HCT116 (cell line): ENCODE measurements at regions not wholly inside any gene's neighbourhood (a gene's known extent, or its start where the extent isn't known, plus 50 kb on each side); places are given as distances from the start of the nearest gene placed in this dataset.

ENCODE experiments used
- ATAC-seq: fragments of 200-7000 bp; cut with Tn5 transposase; 2 replicates; pipeline ENCODE4 v1.9.1; 2020; ENCODE audit warnings: mild to moderate bottlenecking, moderate library complexity
- BruUV-seq: library from RNA; stranded (reverse); fragments of 400-500 nt; replicated peaks from 2 replicates; lab custom pipeline; 2021; lab: Mats Ljungman, UMichigan
- CTCF ChIA-PET: fragments of 300-600 bp; sonication (Branson Sonifier 250); formaldehyde crosslinking; loops from one replicate; lab custom pipeline; 2021; ENCODE audit warnings: antibody characterized with exemption; lab: Charles Lee
- POLR2A ChIA-PET: fragments of 300-600, 350-600 bp; sonication (Branson Sonifier 250); formaldehyde crosslinking; loops from one replicate; lab custom pipeline; 2021; ENCODE audit warnings: antibody characterized with exemption; lab: Charles Lee
- RAD21 ChIA-PET, 2 experiments: fragments of 300-600 bp; sonication (Branson Sonifier 250); formaldehyde crosslinking; loops; one replicate each; lab custom pipeline; 2023; ENCODE audit warnings: low total read pairs in 2 of 2; ENCODE audit not compliant: uncharacterized antibody in 2 of 2, unreplicated experiment in 2 of 2, low non-redundant PET in 1 of 2; lab: Charles Lee
- DNase-seq: peaks from one replicate; pipeline ENCODE4 v3.0.0-alpha.2; 2010; ENCODE audit warnings: low read depth, low spot score
- H2AFZ ChIP-seq: fragments of 200-600 bp; shearing (Covaris generic), sonication (generic); 2 replicates; pipeline ENCODE4 v1.6.1; 2017; ENCODE audit warnings: low read depth, mixed run types, mixed read lengths, antibody characterized with exemption, low read length; ENCODE audit not compliant: poor library complexity, severe bottlenecking
- H3K27ac ChIP-seq: 2 replicates; pipeline ENCODE4 v1.5.1; 2012; ENCODE audit warnings: low read depth, low read length
- H3K27me3 ChIP-seq: fragments of 200-600 bp; sonication (generic); 2 replicates; pipeline ENCODE4 v1.6.1; 2016; ENCODE audit warnings: mixed run types, low read length, mixed read lengths; ENCODE audit not compliant: insufficient read depth
- H3K36me3 ChIP-seq, 2 experiments: fragments of 200-500 bp in 1 of 2; fragments of 200-600 bp in 1 of 2; sonication (Bioruptor generic) in 1 of 2; sonication (generic) in 1 of 2; 2 replicates each; pipeline versions ENCODE4 v1.5.1 to v1.6.1; 2014 to 2016; ENCODE audit warnings: low read length in 2 of 2, inconsistent platforms in 1 of 2, mixed read lengths in 1 of 2, mixed run types in 1 of 2; ENCODE audit not compliant: insufficient read depth in 2 of 2, control insufficient read depth in 1 of 2
- H3K4me1 ChIP-seq, 2 experiments: fragments of 200-600 bp in 1 of 2; sonication (generic) in 1 of 2; 2 replicates each; pipeline versions ENCODE4 v1.5.1 to v1.6.1; 2012 to 2017; ENCODE audit warnings: low read length in 2 of 2, inconsistent platforms in 1 of 2, mild to moderate bottlenecking in 1 of 2, mixed read lengths in 1 of 2, mixed run types in 1 of 2, moderate library complexity in 1 of 2; ENCODE audit not compliant: insufficient read depth in 2 of 2, control insufficient read depth in 1 of 2
- H3K4me2 ChIP-seq: fragments of 200-600 bp; sonication (generic); 2 replicates; pipeline ENCODE4 v1.6.1; 2017; ENCODE audit warnings: mixed run types, low read length, mixed read lengths
- H3K4me3 ChIP-seq, 2 experiments: fragments of 200-600 bp in 1 of 2; sonication (generic) in 1 of 2; replicated peaks in 1 of 2; 2 replicates each; pipeline ENCODE4 v1.5.1; 2011 to 2016; ENCODE audit warnings: low read length in 2 of 2, control low read depth in 1 of 2, low read depth in 1 of 2, mild to moderate bottlenecking in 1 of 2, mixed read lengths in 1 of 2, mixed run types in 1 of 2
- H3K79me2 ChIP-seq: fragments of 200-600 bp; sonication (generic); 2 replicates; pipeline ENCODE4 v1.6.1; 2017; ENCODE audit warnings: mild to moderate bottlenecking, mixed run types, low read length, moderate library complexity, mixed read lengths; ENCODE audit not compliant: insufficient read depth
- H3K9ac ChIP-seq: fragments of 200-600 bp; sonication (generic); 2 replicates; pipeline ENCODE4 v1.6.1; 2016; ENCODE audit warnings: low read length, mixed read lengths
- H3K9me2 ChIP-seq: fragments of 200-600 bp; sonication (generic), shearing (Covaris generic); 2 replicates; pipeline ENCODE4 v1.6.1; 2017; ENCODE audit warnings: mixed run types, mild to moderate bottlenecking, moderate library complexity; ENCODE audit not compliant: insufficient read depth
- H3K9me3 ChIP-seq, 2 experiments: fragments of 200-500 bp in 1 of 2; fragments of 200-600 bp in 1 of 2; sonication (Bioruptor generic) in 1 of 2; sonication (generic) in 1 of 2; 2 replicates each; pipeline ENCODE4 v1.6.1; 2014 to 2017; ENCODE audit warnings: low read length in 2 of 2, mixed read lengths in 2 of 2, inconsistent platforms in 1 of 2, low read depth in 1 of 2, mild to moderate bottlenecking in 1 of 2, mixed run types in 1 of 2, moderate library complexity in 1 of 2; ENCODE audit not compliant: control insufficient read depth in 1 of 2, insufficient read depth in 1 of 2
- H4K20me1 ChIP-seq: fragments of 200-600 bp; sonication (generic), shearing (Covaris generic); 2 replicates; pipeline ENCODE4 v1.6.1; 2017; ENCODE audit warnings: mixed run types, mild to moderate bottlenecking, moderate library complexity; ENCODE audit not compliant: insufficient read depth
- CBX3 ChIP-seq: IDR thresholded peaks from 2 replicates; pipeline ENCODE4 v1.6.1; 2012; ENCODE audit warnings: low read depth
- CEBPB ChIP-seq: IDR thresholded peaks from 2 replicates; pipeline ENCODE4 v1.6.1; 2012; ENCODE audit warnings: low read depth
- CTCF ChIP-seq, 3 experiments: fragments of 200-600 bp in 1 of 3; sonication (generic) in 1 of 3; IDR thresholded peaks in 2 of 3; conservative IDR thresholded peaks in 1 of 3; 2 replicates each; pipeline ENCODE4 v1.5.1; 2012 to 2017; ENCODE audit warnings: low read depth in 2 of 3, low read length in 2 of 3, antibody characterized with exemption in 1 of 3, borderline replicate concordance in 1 of 3, control low read depth in 1 of 3, mild to moderate bottlenecking in 1 of 3, mixed read lengths in 1 of 3, mixed run types in 1 of 3, moderate library complexity in 1 of 3; ENCODE audit not compliant: insufficient read depth in 1 of 3
- EGR1 ChIP-seq: IDR thresholded peaks from 2 replicates; pipeline ENCODE4 v1.6.1; 2012; ENCODE audit warnings: low read depth
- ELF1 ChIP-seq: IDR thresholded peaks from 2 replicates; pipeline ENCODE4 v1.6.1; 2012; ENCODE audit warnings: low read depth, borderline replicate concordance
- EZH2 ChIP-seq: fragments of 200-600 bp; sonication (generic); IDR thresholded peaks from 2 replicates; pipeline ENCODE4 v1.6.1; 2017; ENCODE audit warnings: antibody characterized with exemption, mixed run types
- EZH2phosphoT487 ChIP-seq: fragments of 200-600 bp; IDR thresholded peaks from 2 replicates; pipeline ENCODE4 v1.6.1; 2018; ENCODE audit warnings: antibody characterized with exemption, borderline replicate concordance
- FOSL1 ChIP-seq: IDR thresholded peaks from 2 replicates; pipeline ENCODE4 v1.6.1; 2012; ENCODE audit warnings: low read depth
- JUND ChIP-seq: IDR thresholded peaks from 2 replicates; pipeline ENCODE4 v1.6.1; 2012
- MAX ChIP-seq: IDR thresholded peaks from 2 replicates; pipeline ENCODE4 v1.6.1; 2012
- POLR2A ChIP-seq: IDR thresholded peaks from 2 replicates; pipeline ENCODE4 v1.7.0; 2011; ENCODE audit warnings: borderline replicate concordance; ENCODE audit not compliant: insufficient read depth, insufficient read length; ENCODE audit errors: extremely low read depth
- POLR2AphosphoS5 ChIP-seq: IDR thresholded peaks from 2 replicates; pipeline ENCODE4 v1.6.1; 2011; ENCODE audit warnings: mild to moderate bottlenecking, low read depth, low read length, moderate library complexity
- RAD21 ChIP-seq: IDR thresholded peaks from 2 replicates; pipeline ENCODE4 v1.6.1; 2012; ENCODE audit warnings: low read depth, mild to moderate bottlenecking
- SIN3A ChIP-seq: IDR thresholded peaks from 2 replicates; pipeline ENCODE4 v1.6.1; 2012; ENCODE audit warnings: low read depth
- SRF ChIP-seq: IDR thresholded peaks from 2 replicates; pipeline ENCODE4 v1.6.1; 2012; ENCODE audit warnings: low read depth
- TCF7L2 ChIP-seq: IDR thresholded peaks from 2 replicates; pipeline ENCODE4 v1.7.0; 2011; ENCODE audit warnings: borderline replicate concordance, inconsistent platforms; ENCODE audit not compliant: insufficient read depth, insufficient read length; ENCODE audit errors: extremely low read depth
- ZNF274 ChIP-seq: fragments of 200-500 bp; sonication (Bioruptor generic); IDR thresholded peaks from 2 replicates; pipeline ENCODE4 v1.6.1; 2014; ENCODE audit warnings: mild to moderate bottlenecking, low read depth, low read length, inconsistent platforms
- intact Hi-C: fragments of 100-400 bp; cut with micrococcal nuclease; formaldehyde crosslinking; loops from 2 replicates; pipeline ENCODE4 v1.10.0; 2022
- TF ChIP-seq, protein P1 (sequence below): IDR thresholded peaks from 2 replicates; pipeline ENCODE4 v1.6.1; 2011; ENCODE audit warnings: mild to moderate bottlenecking, low read length, moderate library complexity; ENCODE audit not compliant: insufficient replicate concordance; ENCODE audit errors: extremely low read depth
- TF ChIP-seq, protein P2 (sequence below): IDR thresholded peaks from 2 replicates; pipeline ENCODE4 v1.6.1; 2012; ENCODE audit warnings: low read depth
- TF ChIP-seq, protein P3 (sequence below): IDR thresholded peaks from 2 replicates; pipeline ENCODE4 v1.6.1; 2012

- Histone ChIP-seq H3K79me2 (no peaks in the 10 kb centered on the region), H3K36me3 (no peaks in the 10 kb centered on the region), H3K9me2 (no peaks in the 10 kb centered on the region), H3K4me3 (no peak overlapping the region), H3K9ac (no peak overlapping the region), H3K9me3 (no peaks in the 10 kb centered on the region), H3K27ac (no peak overlapping the region), H2AFZ (no peak overlapping the region), H3K27me3 (no peaks in the 10 kb centered on the region), H4K20me1 (no peaks in the 10 kb centered on the region), H3K4me2 (no peak overlapping the region), H3K4me1 (no peaks in the 10 kb centered on the region)
- RAD21 ChIA-PET: no interaction called here
- DNase-seq (no peak), ATAC-seq (no peak)
- CTCF ChIA-PET: no interaction called here
- no TSS peak for BruUV-seq
- POLR2A ChIA-PET: no interaction called here
- intact Hi-C loops: no loop called here
- no peak for TF ChIP-seq CEBPB
- TF ChIP-seq, protein P1, sequence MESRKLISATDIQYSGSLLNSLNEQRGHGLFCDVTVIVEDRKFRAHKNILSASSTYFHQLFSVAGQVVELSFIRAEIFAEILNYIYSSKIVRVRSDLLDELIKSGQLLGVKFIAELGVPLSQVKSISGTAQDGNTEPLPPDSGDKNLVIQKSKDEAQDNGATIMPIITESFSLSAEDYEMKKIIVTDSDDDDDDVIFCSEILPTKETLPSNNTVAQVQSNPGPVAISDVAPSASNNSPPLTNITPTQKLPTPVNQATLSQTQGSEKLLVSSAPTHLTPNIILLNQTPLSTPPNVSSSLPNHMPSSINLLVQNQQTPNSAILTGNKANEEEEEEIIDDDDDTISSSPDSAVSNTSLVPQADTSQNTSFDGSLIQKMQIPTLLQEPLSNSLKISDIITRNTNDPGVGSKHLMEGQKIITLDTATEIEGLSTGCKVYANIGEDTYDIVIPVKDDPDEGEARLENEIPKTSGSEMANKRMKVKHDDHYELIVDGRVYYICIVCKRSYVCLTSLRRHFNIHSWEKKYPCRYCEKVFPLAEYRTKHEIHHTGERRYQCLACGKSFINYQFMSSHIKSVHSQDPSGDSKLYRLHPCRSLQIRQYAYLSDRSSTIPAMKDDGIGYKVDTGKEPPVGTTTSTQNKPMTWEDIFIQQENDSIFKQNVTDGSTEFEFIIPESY: no peak
- TF ChIP-seq EZH2: no peak
- TF ChIP-seq RAD21: no peak
- TF ChIP-seq CBX3: no peak
- TF ChIP-seq EZH2phosphoT487: no peak
- no peak for TF ChIP-seq CTCF (IDR thresholded peaks at IDR 0.05 in 2 of 3, conservative IDR thresholded peaks at IDR 0.05 in 1 of 3; ENCODE audit: borderline replicate concordance in 1 of 3, insufficient read depth in 1 of 3, low read depth in 2 of 3, low read length in 2 of 3)
- no peak for TF ChIP-seq SIN3A
- TF ChIP-seq, protein P2, sequence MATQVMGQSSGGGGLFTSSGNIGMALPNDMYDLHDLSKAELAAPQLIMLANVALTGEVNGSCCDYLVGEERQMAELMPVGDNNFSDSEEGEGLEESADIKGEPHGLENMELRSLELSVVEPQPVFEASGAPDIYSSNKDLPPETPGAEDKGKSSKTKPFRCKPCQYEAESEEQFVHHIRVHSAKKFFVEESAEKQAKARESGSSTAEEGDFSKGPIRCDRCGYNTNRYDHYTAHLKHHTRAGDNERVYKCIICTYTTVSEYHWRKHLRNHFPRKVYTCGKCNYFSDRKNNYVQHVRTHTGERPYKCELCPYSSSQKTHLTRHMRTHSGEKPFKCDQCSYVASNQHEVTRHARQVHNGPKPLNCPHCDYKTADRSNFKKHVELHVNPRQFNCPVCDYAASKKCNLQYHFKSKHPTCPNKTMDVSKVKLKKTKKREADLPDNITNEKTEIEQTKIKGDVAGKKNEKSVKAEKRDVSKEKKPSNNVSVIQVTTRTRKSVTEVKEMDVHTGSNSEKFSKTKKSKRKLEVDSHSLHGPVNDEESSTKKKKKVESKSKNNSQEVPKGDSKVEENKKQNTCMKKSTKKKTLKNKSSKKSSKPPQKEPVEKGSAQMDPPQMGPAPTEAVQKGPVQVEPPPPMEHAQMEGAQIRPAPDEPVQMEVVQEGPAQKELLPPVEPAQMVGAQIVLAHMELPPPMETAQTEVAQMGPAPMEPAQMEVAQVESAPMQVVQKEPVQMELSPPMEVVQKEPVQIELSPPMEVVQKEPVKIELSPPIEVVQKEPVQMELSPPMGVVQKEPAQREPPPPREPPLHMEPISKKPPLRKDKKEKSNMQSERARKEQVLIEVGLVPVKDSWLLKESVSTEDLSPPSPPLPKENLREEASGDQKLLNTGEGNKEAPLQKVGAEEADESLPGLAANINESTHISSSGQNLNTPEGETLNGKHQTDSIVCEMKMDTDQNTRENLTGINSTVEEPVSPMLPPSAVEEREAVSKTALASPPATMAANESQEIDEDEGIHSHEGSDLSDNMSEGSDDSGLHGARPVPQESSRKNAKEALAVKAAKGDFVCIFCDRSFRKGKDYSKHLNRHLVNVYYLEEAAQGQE: no peak
- TF ChIP-seq EGR1: no peak
- TF ChIP-seq ELF1: no peak
- TF ChIP-seq MAX: no peak
- no peak for TF ChIP-seq POLR2A
- no peak for TF ChIP-seq TCF7L2
- TF ChIP-seq POLR2AphosphoS5: no peak
- no peak for TF ChIP-seq ZNF274
- no peak for TF ChIP-seq SRF
- TF ChIP-seq JUND: no peak
- TF ChIP-seq FOSL1: no peak
- TF ChIP-seq, protein P3, sequence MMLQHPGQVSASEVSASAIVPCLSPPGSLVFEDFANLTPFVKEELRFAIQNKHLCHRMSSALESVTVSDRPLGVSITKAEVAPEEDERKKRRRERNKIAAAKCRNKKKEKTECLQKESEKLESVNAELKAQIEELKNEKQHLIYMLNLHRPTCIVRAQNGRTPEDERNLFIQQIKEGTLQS: no peak
These were observed 746.4 kb downstream of the SLC4A3 start for GRCh38 chr2:220373878-220374277.
